Endothelial cell of umbilical vein (primary cell): ENCODE measurements at regions not wholly inside any gene's neighbourhood (a gene's known extent, or its start where the extent isn't known, plus 50 kb on each side); places are given as distances from the start of the nearest gene placed in this dataset.
A peak's percentile ranks its signal among the peaks of the same experiment; 100 is the strongest.

Experiments
- BruUV-seq: library from RNA; stranded (reverse); fragments of 400-500 nt; replicated peaks from 2 replicates; lab custom pipeline; 2021; lab: Mats Ljungman, UMichigan
- CTCF ChIA-PET: fragments of 300-600, 350-600 bp; sonication (Branson Sonifier 250); formaldehyde crosslinking; loops from one replicate; lab custom pipeline; 2021; ENCODE audit warnings: antibody characterized with exemption, inconsistent platforms; lab: Charles Lee
- POLR2A ChIA-PET: fragments of 300-600, 350-600 bp; sonication (Branson Sonifier 250); formaldehyde crosslinking; loops from one replicate; lab custom pipeline; 2021; ENCODE audit warnings: antibody characterized with exemption, inconsistent platforms; lab: Charles Lee
- DNase-seq: peaks from one replicate; pipeline ENCODE4 v3.0.0-alpha.2; 2011; ENCODE audit warnings: low read depth, low spot score
- FAIRE-seq: peaks from 2 replicates; lab custom pipeline; 2011; peaks lifted over from hg19 to GRCh38; lab: Jason Lieb, UNC
- H2AFZ ChIP-seq: 2 replicates; pipeline ENCODE4 v1.6.0; 2012; ENCODE audit warnings: low read depth, low read length, control low read depth, inconsistent platforms
- H3K27ac ChIP-seq: 2 replicates; pipeline ENCODE4 v1.5.1; 2011; ENCODE audit warnings: low read depth, mild to moderate bottlenecking, control low read depth, low read length, moderate library complexity; ENCODE audit not compliant: insufficient read depth
- H3K27me3 ChIP-seq, 2 experiments: 2 replicates each; pipeline versions ENCODE4 v1.6.0 to v1.6.1; 2011; ENCODE audit warnings: low read length in 2 of 2, mixed read lengths in 1 of 2; ENCODE audit not compliant: control insufficient read depth in 2 of 2, insufficient read depth in 2 of 2
- H3K36me3 ChIP-seq, 2 experiments: 2 replicates in 1 of 2; 3 replicates in 1 of 2; pipeline ENCODE4 v1.5.1; 2011; ENCODE audit warnings: low read length in 2 of 2, mild to moderate bottlenecking in 1 of 2, moderate library complexity in 1 of 2; ENCODE audit not compliant: control insufficient read depth in 2 of 2, insufficient read depth in 2 of 2; ENCODE audit errors: extremely low read depth in 1 of 2
- H3K4me1 ChIP-seq: 3 replicates; pipeline ENCODE4 v1.5.1; 2011; ENCODE audit warnings: mild to moderate bottlenecking, low read length; ENCODE audit not compliant: control insufficient read depth, insufficient read depth; ENCODE audit errors: extremely low read depth
- H3K4me2 ChIP-seq: 2 replicates; pipeline ENCODE4 v1.6.1; 2011; ENCODE audit warnings: low read length, control low read depth, mixed read lengths; ENCODE audit not compliant: insufficient read depth
- H3K4me3 ChIP-seq, 3 experiments: fragments of 200-600 bp in 1 of 3; sonication (generic), shearing (Covaris generic) in 1 of 3; replicated peaks in 1 of 3; 2 replicates each; pipeline ENCODE4 v1.5.1; 2011 to 2016; ENCODE audit warnings: control low read depth in 3 of 3, low read length in 3 of 3, mild to moderate bottlenecking in 2 of 3, inconsistent platforms in 1 of 3, low read depth in 1 of 3, moderate library complexity in 1 of 3; ENCODE audit not compliant: insufficient read depth in 1 of 3
- H3K79me2 ChIP-seq: 2 replicates; pipeline ENCODE4 v1.6.0; 2012; ENCODE audit warnings: low read length, inconsistent platforms; ENCODE audit not compliant: control insufficient read depth, insufficient read depth
- H3K9ac ChIP-seq: replicated peaks from 2 replicates; pipeline ENCODE3; 2011; ENCODE audit warnings: low read length, control low read depth; ENCODE audit not compliant: insufficient read depth; ENCODE audit errors: extremely low read depth
- H3K9me1 ChIP-seq: replicated peaks from 3 replicates; pipeline ENCODE4 v1.6.0; 2011; ENCODE audit warnings: mild to moderate bottlenecking, low read length; ENCODE audit not compliant: control insufficient read depth, insufficient read depth; ENCODE audit errors: extremely low read depth
- H3K9me3 ChIP-seq: replicated peaks from 2 replicates; pipeline ENCODE4 v1.5.1; 2012; ENCODE audit warnings: low read length, inconsistent platforms; ENCODE audit not compliant: control insufficient read depth, insufficient read depth
- H4K20me1 ChIP-seq: replicated peaks from 2 replicates; pipeline ENCODE3; 2011; ENCODE audit warnings: mild to moderate bottlenecking, low read length; ENCODE audit not compliant: control insufficient read depth, insufficient read depth; ENCODE audit errors: extremely low read depth
- CTCF ChIP-seq, 2 donors: IDR thresholded peaks; 1 replicate in 1 of 2; 2 replicates in 1 of 2; pipeline ENCODE4 v1.5.1; 2011; ENCODE audit warnings: low read length in 2 of 2, mild to moderate bottlenecking in 2 of 2, moderate library complexity in 2 of 2, control low read depth in 1 of 2, inconsistent platforms in 1 of 2, low read depth in 1 of 2; ENCODE audit not compliant: insufficient read depth in 1 of 2; ENCODE audit errors: extremely low read depth in 1 of 2
- EZH2 ChIP-seq: IDR thresholded peaks from 2 replicates; pipeline ENCODE4 v1.6.1; 2012; ENCODE audit warnings: borderline replicate concordance, low read depth, mild to moderate bottlenecking, moderate library complexity, low read length, inconsistent platforms; ENCODE audit not compliant: severe bottlenecking
- FOS ChIP-seq: IDR thresholded peaks from 2 replicates; pipeline ENCODE4 v1.6.1; 2011; ENCODE audit warnings: mild to moderate bottlenecking, low read length, moderate library complexity, borderline replicate concordance; ENCODE audit not compliant: insufficient read depth
- GATA2 ChIP-seq: IDR thresholded peaks from 2 replicates; pipeline ENCODE4 v1.7.0; 2011; ENCODE audit warnings: low read depth, mild to moderate bottlenecking, moderate library complexity, mixed read lengths, low read length; ENCODE audit not compliant: insufficient read length, insufficient read depth
- JUN ChIP-seq: IDR thresholded peaks from 2 replicates; pipeline ENCODE4 v1.6.1; 2011; ENCODE audit warnings: borderline replicate concordance, low read depth; ENCODE audit not compliant: insufficient read length, insufficient read depth
- MAX ChIP-seq: IDR thresholded peaks from 2 replicates; pipeline ENCODE4 v1.6.1; 2011; ENCODE audit not compliant: insufficient read depth, insufficient read length
- MYC ChIP-seq: IDR thresholded peaks from one replicate; pipeline ENCODE4 v1.6.1; 2011; ENCODE audit warnings: mild to moderate bottlenecking, low read depth, low read length
- POLR2A ChIP-seq: IDR thresholded peaks from 2 replicates; pipeline ENCODE4 v1.6.1; 2012; ENCODE audit warnings: low read depth, mild to moderate bottlenecking, control low read depth, low read length
- POLR2AphosphoS5 ChIP-seq: IDR thresholded peaks from 2 replicates; pipeline ENCODE4 v1.6.1; 2012; ENCODE audit warnings: low read depth, mild to moderate bottlenecking, control low read depth, low read length, moderate library complexity; ENCODE audit not compliant: insufficient read depth
- dilution Hi-C: fragments of 300-500 bp; cut with MboI; formaldehyde crosslinking; loops from one replicate; pipeline ENCODE4 v1.15.0; 2019; ENCODE audit warnings: low sequenced_read_pairs; ENCODE audit not compliant: extremely low pct_ligation_motif_present
- intact Hi-C: fragments of 100-400 bp; cut with micrococcal nuclease; formaldehyde crosslinking; loops from one replicate; pipeline ENCODE4 v1.10.0; 2022

- POLR2A ChIA-PET, result interaction anchor here (0.6 to 1.5 kb wide), 2 partner anchors 26 to 302 kb away, joined by 3 to 4 read pairs; no protein-coding TSS in a partner anchor
- TF ChIP-seq POLR2A (no peak), POLR2AphosphoS5 (no peak), EZH2 (no peak), CTCF (IDR thresholded peaks at IDR 0.05; ENCODE audit: extremely low read depth in 1 of 2, insufficient read depth in 1 of 2, low read depth in 1 of 2, low read length in 2 of 2) (no peak), MYC (no peak), GATA2 (no peak), MAX (no peak), FOS (no peak), JUN (no peak)
- CTCF ChIA-PET, result interaction anchor here (1.1 kb wide), 1 partner anchor 41 kb away, joined by 3 read pairs; no protein-coding TSS in a partner anchor
- Histone ChIP-seq H3K4me3 (no peak overlapping the region), H4K20me1 (no peaks in the 10 kb centered on the region), H3K27ac (peak overlapping the region; percentile 43), H3K79me2 (no peaks in the 10 kb centered on the region), H3K36me3 (no peaks in the 10 kb centered on the region), H3K9me1 (no peaks in the 10 kb centered on the region), H2AFZ (no peak overlapping the region), H3K4me2 (no peak overlapping the region), H3K4me1 (peaks cover 68% of the 10 kb centered on the region), H3K9ac (no peak overlapping the region), H3K9me3 (no peaks in the 10 kb centered on the region), H3K27me3 (no peaks in the 10 kb centered on the region)
- no peak for FAIRE-seq
- BruUV-seq, result no TSS peak
- DNase-seq, result no peak
- dilution Hi-C loops (no loop called here), intact Hi-C loops (loop anchor here (1.0 kb wide), 1 partner anchor 149 kb away; no protein-coding TSS in a partner anchor)
Observed at GRCh38 chr17:27983853-27984252, 58.6 kb upstream of the NLK start.
